GM21526 (cell line): ENCODE measurements at regions not wholly inside any gene's neighbourhood (a gene's known extent, or its start where the extent isn't known, plus 50 kb on each side); places are given as distances from the start of the nearest gene placed in this dataset.
"Not testable (repeated sequence)": the region's sequence is repeated elsewhere in the genome, so short reads cannot be mapped to it uniquely, and the experiment has no call there.

Experiments
- ATAC-seq: cut with Tn5 transposase; IDR thresholded peaks from one replicate; pipeline ENCODE4 v1.9.1; 2021; ENCODE audit warnings: moderate library complexity; ENCODE audit not compliant: unreplicated experiment, low FRiP score

- ATAC-seq = no peak
Measured at GRCh38 chr3:78281381-78281780, 1241.5 kb downstream of the ROBO2 start.

- no peak for ATAC-seq
Measured at GRCh38 chr3:78283994-78284393, 1244.1 kb downstream of the ROBO2 start.

GRCh38 chr3:78285032-78285728 lies 1245.3 kb downstream of the ROBO2 start:
- no peak for ATAC-seq

GRCh38 chr3:78287085-78287484 lies 1247.2 kb downstream of the ROBO2 start:
- ATAC-seq = no peak

- ATAC-seq = no peak
Measured at GRCh38 chr3:78293284-78293683, 1253.4 kb downstream of the ROBO2 start.

- no peak for ATAC-seq
Measured at GRCh38 chr3:78304115-78304514, 1264.2 kb downstream of the ROBO2 start.

- ATAC-seq = no peak
Measured at GRCh38 chr3:78312851-78313250, 1273.0 kb downstream of the ROBO2 start.

GRCh38 chr3:78313332-78313731 lies 1273.4 kb downstream of the ROBO2 start:
- no peak for ATAC-seq

- ATAC-seq = no peak
Measured at GRCh38 chr3:78314327-78314726, 1274.4 kb downstream of the ROBO2 start.

GRCh38 chr3:78317774-78318173 lies 1277.9 kb downstream of the ROBO2 start:
- ATAC-seq = no peak

GRCh38 chr3:78322780-78323179 lies 1282.9 kb downstream of the ROBO2 start:
- ATAC-seq = no peak

- no peak for ATAC-seq
Measured at GRCh38 chr3:78337801-78338211, 1297.9 kb downstream of the ROBO2 start.

GRCh38 chr3:78338405-78338804 lies 1298.5 kb downstream of the ROBO2 start:
- peak; percentile 97 for ATAC-seq

- ATAC-seq = no peak
Measured at GRCh38 chr3:78343221-78343620, 1303.3 kb downstream of the ROBO2 start.

- not testable (repeated sequence) for ATAC-seq
Measured at GRCh38 chr3:78344267-78344666, 1304.4 kb downstream of the ROBO2 start.

GRCh38 chr3:78344918-78345317 lies 1305.0 kb downstream of the ROBO2 start:
- no peak for ATAC-seq

GRCh38 chr3:78347176-78347575 lies 1307.3 kb downstream of the ROBO2 start:
- ATAC-seq = no peak

- no peak for ATAC-seq
Measured at GRCh38 chr3:78348664-78349063, 1308.8 kb downstream of the ROBO2 start.

- ATAC-seq = no peak
Measured at GRCh38 chr3:78349571-78349970, 1309.7 kb downstream of the ROBO2 start.

- ATAC-seq = no peak
Measured at GRCh38 chr3:78351334-78351733, 1311.4 kb downstream of the ROBO2 start.

GRCh38 chr3:78353231-78353630 lies 1313.3 kb downstream of the ROBO2 start:
- no peak for ATAC-seq

GRCh38 chr3:78360849-78361248 lies 1321.0 kb downstream of the ROBO2 start:
- no peak for ATAC-seq
